ENCODE measurements at regions not wholly inside any gene's neighbourhood (a gene's known extent, or its start where the extent isn't known, plus 50 kb on each side); places are given as distances from the start of the nearest gene placed in this dataset.

DNA sequence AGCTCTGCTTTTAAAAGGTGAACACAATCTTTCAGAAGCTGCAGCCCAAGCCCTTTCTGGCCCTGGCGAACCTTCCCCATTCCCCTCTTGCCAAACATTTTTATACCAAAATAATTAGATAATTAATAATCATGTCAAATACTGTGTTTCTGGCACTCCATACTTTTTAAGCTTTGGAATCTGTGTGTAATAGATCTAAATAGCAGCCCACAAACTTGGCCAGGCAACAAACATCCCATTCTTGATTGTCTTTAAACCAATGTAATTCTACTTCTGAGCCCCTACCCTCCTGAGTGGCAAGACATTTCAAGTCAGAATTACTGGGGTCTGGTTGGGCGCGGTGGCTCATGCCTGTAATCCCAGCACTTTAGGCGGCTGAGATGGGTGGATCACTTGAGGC, 137.7 kb downstream of the NAV1 start:
- no peak for TF ChIP-seq GABPA (IDR thresholded peaks at IDR 0.05; ENCODE audit: low read depth)
- TF ChIP-seq, protein P1, sequence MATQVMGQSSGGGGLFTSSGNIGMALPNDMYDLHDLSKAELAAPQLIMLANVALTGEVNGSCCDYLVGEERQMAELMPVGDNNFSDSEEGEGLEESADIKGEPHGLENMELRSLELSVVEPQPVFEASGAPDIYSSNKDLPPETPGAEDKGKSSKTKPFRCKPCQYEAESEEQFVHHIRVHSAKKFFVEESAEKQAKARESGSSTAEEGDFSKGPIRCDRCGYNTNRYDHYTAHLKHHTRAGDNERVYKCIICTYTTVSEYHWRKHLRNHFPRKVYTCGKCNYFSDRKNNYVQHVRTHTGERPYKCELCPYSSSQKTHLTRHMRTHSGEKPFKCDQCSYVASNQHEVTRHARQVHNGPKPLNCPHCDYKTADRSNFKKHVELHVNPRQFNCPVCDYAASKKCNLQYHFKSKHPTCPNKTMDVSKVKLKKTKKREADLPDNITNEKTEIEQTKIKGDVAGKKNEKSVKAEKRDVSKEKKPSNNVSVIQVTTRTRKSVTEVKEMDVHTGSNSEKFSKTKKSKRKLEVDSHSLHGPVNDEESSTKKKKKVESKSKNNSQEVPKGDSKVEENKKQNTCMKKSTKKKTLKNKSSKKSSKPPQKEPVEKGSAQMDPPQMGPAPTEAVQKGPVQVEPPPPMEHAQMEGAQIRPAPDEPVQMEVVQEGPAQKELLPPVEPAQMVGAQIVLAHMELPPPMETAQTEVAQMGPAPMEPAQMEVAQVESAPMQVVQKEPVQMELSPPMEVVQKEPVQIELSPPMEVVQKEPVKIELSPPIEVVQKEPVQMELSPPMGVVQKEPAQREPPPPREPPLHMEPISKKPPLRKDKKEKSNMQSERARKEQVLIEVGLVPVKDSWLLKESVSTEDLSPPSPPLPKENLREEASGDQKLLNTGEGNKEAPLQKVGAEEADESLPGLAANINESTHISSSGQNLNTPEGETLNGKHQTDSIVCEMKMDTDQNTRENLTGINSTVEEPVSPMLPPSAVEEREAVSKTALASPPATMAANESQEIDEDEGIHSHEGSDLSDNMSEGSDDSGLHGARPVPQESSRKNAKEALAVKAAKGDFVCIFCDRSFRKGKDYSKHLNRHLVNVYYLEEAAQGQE (IDR thresholded peaks at IDR 0.05; ENCODE audit: insufficient replicate concordance, low read depth): no peak
- TF ChIP-seq, protein P2, sequence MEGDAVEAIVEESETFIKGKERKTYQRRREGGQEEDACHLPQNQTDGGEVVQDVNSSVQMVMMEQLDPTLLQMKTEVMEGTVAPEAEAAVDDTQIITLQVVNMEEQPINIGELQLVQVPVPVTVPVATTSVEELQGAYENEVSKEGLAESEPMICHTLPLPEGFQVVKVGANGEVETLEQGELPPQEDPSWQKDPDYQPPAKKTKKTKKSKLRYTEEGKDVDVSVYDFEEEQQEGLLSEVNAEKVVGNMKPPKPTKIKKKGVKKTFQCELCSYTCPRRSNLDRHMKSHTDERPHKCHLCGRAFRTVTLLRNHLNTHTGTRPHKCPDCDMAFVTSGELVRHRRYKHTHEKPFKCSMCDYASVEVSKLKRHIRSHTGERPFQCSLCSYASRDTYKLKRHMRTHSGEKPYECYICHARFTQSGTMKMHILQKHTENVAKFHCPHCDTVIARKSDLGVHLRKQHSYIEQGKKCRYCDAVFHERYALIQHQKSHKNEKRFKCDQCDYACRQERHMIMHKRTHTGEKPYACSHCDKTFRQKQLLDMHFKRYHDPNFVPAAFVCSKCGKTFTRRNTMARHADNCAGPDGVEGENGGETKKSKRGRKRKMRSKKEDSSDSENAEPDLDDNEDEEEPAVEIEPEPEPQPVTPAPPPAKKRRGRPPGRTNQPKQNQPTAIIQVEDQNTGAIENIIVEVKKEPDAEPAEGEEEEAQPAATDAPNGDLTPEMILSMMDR (IDR thresholded peaks at IDR 0.05; ENCODE audit: insufficient read depth, low read length): no peak
- no peak for TF ChIP-seq SPI1 (IDR thresholded peaks at IDR 0.05; ENCODE audit: borderline replicate concordance, low read depth)
- TF ChIP-seq POLR2AphosphoS5 (IDR thresholded peaks at IDR 0.05; ENCODE audit: low read depth): no peak
- Histone ChIP-seq H3K27me3 (ENCODE audit: insufficient read depth, poor library complexity, severe bottlenecking) (no peaks in the 10 kb centered on the region), H3K4me3 (replicated peaks; ENCODE audit: insufficient read depth, low read length) (no peak overlapping the region), H3K27ac (replicated peaks) (no peak overlapping the region)
- no peak for DNase-seq (ENCODE audit: low read depth in 1 of 2, low spot score in 1 of 2)

DNA sequence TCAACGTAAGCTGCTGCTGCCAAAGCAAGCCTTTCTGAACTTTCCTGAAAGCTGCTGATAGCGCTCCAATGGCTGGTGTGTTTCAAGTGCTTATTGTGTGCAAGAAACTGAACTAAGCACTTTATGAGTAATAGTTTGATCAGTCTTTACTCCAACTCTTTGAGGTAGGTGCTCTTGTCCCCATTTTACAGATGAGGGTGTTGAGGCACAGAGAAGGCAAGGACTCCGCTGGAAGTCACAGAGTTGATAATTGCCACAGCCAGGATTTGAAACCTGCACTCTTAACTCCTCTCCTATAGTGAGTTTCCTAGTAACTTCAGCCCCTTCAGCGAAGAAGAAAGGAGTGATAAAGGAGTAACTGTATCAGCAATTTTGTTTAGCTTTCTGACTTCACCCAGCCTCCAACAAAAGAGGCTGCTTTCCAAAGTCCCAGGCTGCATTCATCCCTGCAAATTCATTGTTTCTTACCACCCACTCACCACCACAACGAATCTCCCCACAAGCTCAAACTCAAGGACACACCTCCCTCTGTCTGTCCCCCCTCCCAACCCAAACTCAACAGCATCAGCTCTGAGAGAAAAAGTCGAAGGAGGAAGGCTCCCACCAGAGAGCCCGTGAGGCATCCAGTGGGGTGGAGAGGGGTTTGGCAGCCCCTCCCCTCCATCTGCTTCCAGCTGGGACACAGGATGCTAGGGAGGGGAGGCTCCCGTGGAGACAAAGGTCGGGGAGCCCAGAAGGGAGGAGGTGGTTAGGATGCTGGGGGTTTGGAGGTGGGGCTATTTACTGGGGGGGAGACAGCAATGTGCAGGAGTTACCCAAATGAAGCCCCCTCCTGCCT, 139.6 kb downstream of the NAV1 start:
- TF ChIP-seq, protein P2 (IDR thresholded peaks at IDR 0.05; ENCODE audit: insufficient read depth, low read length): no peak
- TF ChIP-seq POLR2AphosphoS5 (IDR thresholded peaks at IDR 0.05; ENCODE audit: low read depth): no peak
- no peak for TF ChIP-seq GABPA (IDR thresholded peaks at IDR 0.05; ENCODE audit: low read depth)
- TF ChIP-seq, protein P1 (IDR thresholded peaks at IDR 0.05; ENCODE audit: insufficient replicate concordance, low read depth): no peak
- no peak for TF ChIP-seq SPI1 (IDR thresholded peaks at IDR 0.05; ENCODE audit: borderline replicate concordance, low read depth)
- Histone ChIP-seq H3K27me3 (ENCODE audit: insufficient read depth, poor library complexity, severe bottlenecking) (no peaks in the 10 kb centered on the region), H3K4me3 (replicated peaks; ENCODE audit: insufficient read depth, low read length) (no peak overlapping the region), H3K27ac (replicated peaks) (no peak overlapping the region)
- no peak for DNase-seq (ENCODE audit: low read depth in 1 of 2, low spot score in 1 of 2)

GRCh38 chr1:201681375-201681774, 142.4 kb downstream of the NAV1 start:
- TF ChIP-seq GABPA (IDR thresholded peaks at IDR 0.05; ENCODE audit: low read depth) (no peak), SPI1 (IDR thresholded peaks at IDR 0.05; ENCODE audit: borderline replicate concordance, low read depth) (no peak), POLR2AphosphoS5 (IDR thresholded peaks at IDR 0.05; ENCODE audit: low read depth) (no peak)
- TF ChIP-seq, protein P1 (IDR thresholded peaks at IDR 0.05; ENCODE audit: insufficient replicate concordance, low read depth): no peak
- TF ChIP-seq, protein P2 (IDR thresholded peaks at IDR 0.05; ENCODE audit: insufficient read depth, low read length): no peak
- H3K27ac ChIP-seq (replicated peaks): no peak overlapping the region
- no peak for DNase-seq (ENCODE audit: low read depth in 1 of 2, low spot score in 1 of 2)
- H3K27me3 ChIP-seq (ENCODE audit: insufficient read depth, poor library complexity, severe bottlenecking): no peaks in the 10 kb centered on the region
- no peak overlapping the region for H3K4me3 ChIP-seq (replicated peaks; ENCODE audit: insufficient read depth, low read length)

Data from HL-60 (cell line).